ENCODE measurements at regions not wholly inside any gene's neighbourhood (a gene's known extent, or its start where the extent isn't known, plus 50 kb on each side); places are given as distances from the start of the nearest gene placed in this dataset.

- TF ChIP-seq GATA3 (IDR thresholded peaks at IDR 0.05; ENCODE audit: low read depth, low read length), result no peak
- no peak for TF ChIP-seq GATA2 (IDR thresholded peaks at IDR 0.05; ENCODE audit: low read depth, low read length)
These were observed 346.1 kb upstream of the DDI1 start for GRCh38 chr11:103690356-103690755.
